CD4-positive, alpha-beta T cell treated with Interferon gamma for 1 hour (primary cell): ENCODE measurements at regions not wholly inside any gene's neighbourhood (a gene's known extent, or its start where the extent isn't known, plus 50 kb on each side); places are given as distances from the start of the nearest gene placed in this dataset.

Source experiments
- DNase-seq: peaks from one replicate; pipeline ENCODE4 v3.0.0-alpha.2; 2020

DNA sequence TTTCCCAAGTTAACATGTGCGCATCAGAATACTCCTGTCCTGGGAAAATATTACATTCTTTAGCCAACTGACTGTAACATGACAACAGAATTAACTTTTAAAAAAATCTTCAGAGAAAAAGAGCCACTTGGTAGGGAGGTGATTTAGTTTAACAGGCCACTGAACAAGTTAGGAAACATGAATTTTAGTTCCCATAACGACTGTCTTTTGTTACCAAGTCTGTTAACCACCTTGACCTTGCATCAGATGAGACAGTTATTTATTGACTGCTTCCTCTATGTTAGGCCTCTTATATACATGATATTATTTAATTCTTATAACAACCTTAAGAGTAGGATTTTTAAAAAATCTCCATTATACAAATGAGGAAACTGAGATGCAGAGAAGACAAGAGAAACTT lies 268.6 kb downstream of the NDFIP2 start:
- no peak for DNase-seq

- no peak for DNase-seq
Measured at GRCh38 chr13:79745081-79745480, 264.1 kb downstream of the NDFIP2 start.

DNA sequence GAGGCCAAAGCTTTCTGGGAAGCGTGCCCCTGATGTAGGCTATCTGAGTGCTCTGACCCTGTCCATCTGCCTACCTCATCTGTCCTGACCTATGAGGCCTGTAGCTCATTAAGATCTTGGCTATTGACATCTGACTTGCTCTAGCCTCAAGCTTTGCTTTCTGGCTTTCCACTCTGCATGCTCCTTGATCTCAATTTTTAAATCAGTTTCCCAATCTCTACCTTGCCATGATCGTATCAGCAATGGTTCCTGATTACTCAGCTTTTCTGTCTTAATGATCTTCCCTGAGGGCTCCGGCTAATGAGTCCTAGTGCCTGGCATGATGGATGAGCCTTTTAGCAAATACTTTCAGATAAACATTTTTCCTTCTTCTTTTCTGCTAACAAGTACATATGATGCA lies 262.0 kb downstream of the NDFIP2 start:
- DNase-seq, result no peak

- DNase-seq, result no peak
Measured at GRCh38 chr13:79740991-79741390, 260.0 kb downstream of the NDFIP2 start.

GRCh38 chr13:79736356-79736755 lies 255.4 kb downstream of the NDFIP2 start:
- no peak for DNase-seq

GRCh38 chr13:79735228-79735627 lies 254.3 kb downstream of the NDFIP2 start:
- no peak for DNase-seq

GRCh38 chr13:79727086-79727485 lies 246.1 kb downstream of the NDFIP2 start:
- no peak for DNase-seq

DNA sequence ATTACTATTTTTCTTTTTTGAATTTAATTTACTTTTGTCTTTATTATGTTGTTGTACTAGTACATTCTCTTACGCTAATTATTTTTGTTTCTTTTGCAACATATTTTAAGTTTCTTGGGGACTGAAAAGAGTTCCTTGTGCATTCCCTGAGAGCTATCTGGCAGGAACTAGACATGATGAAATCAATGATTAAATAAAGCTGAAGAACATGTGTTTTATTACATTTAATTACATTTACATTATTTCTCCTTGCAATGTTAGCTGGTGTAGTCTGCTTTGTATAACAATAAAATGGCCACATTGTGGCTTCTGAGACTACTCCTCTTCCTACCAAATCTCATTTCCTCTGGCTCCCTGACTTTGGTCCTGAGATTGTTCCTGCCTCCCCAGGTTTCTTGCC lies 244.9 kb downstream of the NDFIP2 start:
- no peak for DNase-seq

- DNase-seq, result no peak
Measured at GRCh38 chr13:79724348-79725103, 243.6 kb downstream of the NDFIP2 start.

DNA sequence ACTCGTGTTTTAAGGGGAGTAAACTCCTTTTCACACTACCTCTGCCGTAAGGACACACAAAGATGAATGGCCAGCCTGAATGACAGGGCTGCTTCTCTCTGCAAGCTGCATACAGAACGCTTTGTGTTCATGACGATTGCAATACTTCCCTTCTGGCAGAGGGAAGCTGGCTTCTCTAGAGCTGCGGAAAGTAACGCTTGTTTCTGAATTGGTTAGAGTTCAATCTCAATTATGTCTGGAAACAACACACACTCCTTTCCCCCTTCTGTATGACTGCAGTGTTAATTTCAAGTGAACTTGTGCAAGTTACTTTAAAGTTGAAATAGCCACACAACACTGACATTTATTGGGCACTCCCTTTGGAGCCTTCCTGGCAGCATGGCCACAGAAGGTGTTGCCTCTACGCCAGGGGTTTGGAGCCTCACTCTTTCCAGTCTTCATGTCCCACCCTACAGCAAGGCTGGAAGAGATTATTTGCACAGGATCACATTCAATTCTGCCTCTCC lies 242.6 kb downstream of the NDFIP2 start:
- DNase-seq, result no peak

DNA sequence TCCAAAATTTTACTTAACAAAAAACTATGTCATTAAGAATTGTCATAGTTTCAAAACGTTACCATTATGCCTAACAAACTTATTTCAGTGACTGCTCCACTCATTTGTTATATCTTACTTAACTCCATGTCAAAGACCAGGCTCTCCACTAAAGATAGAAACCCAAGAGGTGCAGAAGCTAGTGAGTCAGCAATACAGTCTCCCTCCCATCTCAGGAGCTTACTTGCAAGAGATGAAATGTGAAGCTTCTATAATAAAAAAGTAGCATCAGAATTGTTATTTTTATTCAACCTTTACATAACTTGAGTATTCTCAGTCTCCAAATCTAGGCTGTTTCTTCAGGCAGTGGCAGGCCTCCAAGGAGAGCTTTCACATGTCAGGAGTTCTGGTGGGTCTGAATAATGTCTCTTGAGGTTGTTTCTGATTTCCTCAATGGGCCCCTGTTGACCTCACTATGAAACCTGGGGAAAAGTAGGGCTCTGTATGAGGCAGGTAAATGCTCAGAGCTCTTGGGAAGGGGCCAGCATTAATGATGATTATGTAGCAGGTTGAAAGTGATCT lies 242.0 kb downstream of the NDFIP2 start:
- no peak for DNase-seq

- DNase-seq, result no peak
Measured at GRCh38 chr13:79716191-79716590, 235.2 kb downstream of the NDFIP2 start.

DNA sequence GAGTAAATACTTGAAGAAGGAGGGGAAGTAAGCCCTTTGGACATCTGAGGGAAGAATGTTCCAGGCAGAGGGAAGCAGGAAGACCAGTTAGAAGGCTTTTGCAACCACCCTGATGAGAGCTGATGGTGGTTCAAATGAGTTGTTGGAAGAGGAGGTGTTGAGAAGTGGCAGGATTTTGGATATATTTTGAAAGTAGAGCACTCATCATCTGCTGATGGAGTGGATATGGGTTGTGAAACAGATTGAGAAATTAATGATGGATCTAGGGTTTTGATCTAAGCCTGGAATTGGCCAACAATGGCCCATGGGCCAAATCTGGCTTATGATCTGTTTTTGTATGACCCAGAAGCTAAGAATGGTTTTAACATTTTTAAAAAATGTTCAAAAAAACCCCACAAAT lies 230.7 kb downstream of the NDFIP2 start:
- no peak for DNase-seq

GRCh38 chr13:79710376-79710775 lies 229.4 kb downstream of the NDFIP2 start:
- no peak for DNase-seq

DNA sequence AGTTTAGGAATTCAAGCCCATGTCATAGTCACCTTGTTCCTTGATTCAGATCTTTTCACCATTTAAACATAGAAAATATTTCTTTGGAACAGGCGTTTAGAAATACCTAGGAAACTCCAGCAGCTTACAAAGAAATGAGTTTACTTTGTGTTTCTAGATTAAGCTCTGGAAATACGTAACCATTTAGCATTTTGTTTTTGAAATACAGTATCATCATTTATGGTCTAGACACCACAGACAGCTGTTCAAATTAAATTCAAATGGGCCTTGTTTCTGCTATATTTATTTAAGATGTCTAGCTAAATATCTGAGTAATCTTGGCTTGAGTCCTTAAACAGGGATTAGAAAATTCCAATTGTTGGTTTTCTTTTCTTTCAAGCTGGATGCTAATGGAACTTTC lies 228.5 kb downstream of the NDFIP2 start:
- DNase-seq, result no peak

DNA sequence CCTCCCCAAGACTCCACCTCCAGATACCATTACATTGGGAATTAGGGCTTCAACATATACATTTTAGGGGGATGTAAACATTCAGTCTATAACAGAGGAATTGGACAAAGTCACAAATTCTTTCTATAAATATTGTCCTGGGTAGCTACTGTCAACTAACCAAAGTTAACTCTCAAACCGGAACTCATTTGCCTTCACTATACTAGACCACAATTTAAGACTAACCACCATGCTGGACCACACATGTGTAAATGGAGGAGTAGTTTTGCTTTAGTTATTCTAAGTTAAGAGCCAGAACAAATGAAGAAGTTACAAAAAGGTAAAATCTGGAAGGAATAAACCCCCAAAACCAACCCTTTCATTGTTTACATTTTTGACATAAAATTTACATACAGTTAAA lies 222.8 kb downstream of the NDFIP2 start:
- no peak for DNase-seq

- DNase-seq, result no peak
Measured at GRCh38 chr13:79695754-79696153, 214.8 kb downstream of the NDFIP2 start.

DNA sequence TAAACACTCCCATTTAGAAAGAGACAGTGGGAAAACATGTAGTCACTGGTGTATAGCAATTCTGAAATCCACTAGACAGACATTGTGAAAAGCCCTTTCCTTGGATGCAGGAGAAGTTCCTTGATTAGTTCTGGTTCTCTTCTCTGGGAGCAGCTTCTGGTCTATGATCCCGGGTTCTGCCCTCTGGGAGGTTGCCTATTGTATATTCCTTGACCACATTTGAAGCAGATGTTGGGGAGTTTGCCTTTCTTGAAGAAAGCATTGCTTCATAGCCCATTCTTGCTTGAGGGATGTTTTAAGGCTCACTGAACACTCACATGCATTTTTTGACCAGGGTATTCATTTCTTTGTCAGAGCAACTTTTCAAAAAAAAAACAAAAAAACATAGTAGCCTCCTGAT lies 211.9 kb downstream of the NDFIP2 start:
- DNase-seq, result no peak

DNA sequence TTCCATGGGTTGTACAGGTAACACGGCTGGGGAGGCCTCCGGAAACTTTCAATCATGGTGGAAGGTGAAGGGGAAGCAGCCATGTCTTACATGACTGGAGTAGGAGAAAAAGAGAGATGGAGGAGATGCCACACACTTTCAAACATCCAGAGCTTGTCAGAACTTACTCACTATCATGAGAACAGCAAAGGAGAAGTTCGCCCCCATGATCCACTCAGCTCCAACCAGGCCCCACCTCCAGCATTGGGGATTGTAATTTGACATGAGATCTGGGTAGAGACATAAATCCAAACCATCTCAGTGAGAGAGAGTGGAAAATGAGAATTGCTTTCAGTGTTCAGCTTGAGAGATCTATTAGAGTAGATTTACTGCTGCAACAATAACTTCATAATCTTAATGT lies 210.9 kb downstream of the NDFIP2 start:
- no peak for DNase-seq

DNA sequence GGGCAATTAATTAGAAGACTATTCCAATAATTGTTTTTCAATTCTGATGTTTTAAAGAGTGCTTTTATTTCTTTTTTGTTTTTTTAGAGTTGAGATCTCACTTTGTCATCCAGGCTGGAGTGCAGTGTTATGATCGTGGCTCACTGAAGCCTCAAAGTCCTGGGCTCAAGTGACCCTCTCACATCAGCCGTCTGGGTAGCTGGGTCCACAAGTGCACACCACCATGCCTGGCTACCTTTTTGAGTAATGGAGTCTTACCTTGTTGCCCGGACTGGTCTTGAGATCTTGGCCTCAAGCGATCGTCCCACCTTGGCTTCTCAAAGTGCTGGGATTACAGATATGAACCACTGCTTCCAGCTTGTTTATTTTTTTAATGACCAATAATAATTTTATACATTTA lies 207.8 kb downstream of the NDFIP2 start:
- DNase-seq, result no peak

- DNase-seq, result no peak
Measured at GRCh38 chr13:79686441-79686840, 205.5 kb downstream of the NDFIP2 start.

DNA sequence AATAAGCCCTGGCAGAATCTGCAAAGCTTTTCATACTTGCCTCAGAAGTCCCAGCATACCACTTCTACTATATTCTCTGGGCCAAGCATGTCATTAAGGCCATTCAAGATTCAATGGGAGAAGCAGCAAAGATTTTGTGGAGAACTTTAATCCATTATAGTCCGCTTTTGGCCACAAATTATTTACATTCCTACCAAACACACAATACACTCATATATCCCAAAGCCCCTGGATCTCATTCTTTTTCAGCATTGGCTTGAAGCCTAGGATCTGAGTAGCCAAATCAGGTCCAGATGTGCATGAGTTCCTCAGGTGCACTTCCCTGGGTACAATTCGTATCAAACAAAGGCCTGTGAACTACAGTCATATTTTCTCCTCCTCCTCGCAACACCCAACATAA lies 203.4 kb downstream of the NDFIP2 start:
- no peak for DNase-seq

DNA sequence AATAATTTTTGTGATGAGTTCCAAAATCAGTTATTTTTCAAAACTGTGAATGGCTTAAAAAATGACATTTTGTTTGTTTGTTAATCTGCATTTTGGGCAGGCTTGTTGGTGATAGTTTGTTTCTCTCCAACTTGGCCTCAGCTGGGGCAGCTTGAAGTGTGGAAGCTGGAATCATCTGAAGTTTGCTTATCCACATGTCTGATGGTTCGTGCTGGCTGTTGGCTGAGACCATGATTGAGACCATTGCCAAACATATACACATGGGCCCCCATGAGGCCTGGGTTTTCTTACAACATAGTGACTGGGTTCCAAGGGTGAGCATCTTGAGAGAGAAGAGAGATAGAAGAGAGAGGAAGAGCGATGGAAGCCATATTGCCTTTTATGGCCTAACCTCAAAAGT lies 201.2 kb downstream of the NDFIP2 start:
- DNase-seq, result no peak

- no peak for DNase-seq
Measured at GRCh38 chr13:79681069-79681468, 200.1 kb downstream of the NDFIP2 start.

DNA sequence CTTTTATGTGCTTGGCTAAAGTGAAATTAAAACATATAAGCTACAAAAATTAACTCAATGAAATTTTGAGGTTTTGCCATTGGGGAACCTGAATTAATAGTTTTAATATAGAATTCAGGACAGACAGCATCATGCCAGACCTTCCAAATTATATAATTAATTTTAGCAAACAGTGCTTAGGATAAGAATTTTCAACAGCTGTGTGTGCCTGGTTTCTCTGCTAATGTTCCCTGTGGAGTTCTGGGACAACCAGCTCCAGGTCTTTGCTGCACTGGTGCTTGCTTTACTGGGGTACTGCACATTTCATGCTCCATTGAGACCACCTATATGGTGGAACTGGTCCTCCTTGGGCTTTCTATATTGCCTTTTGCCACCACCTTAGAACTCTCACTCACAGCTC lies 199.5 kb downstream of the NDFIP2 start:
- DNase-seq, result no peak
